ENCODE measurements at regions not wholly inside any gene's neighbourhood (a gene's known extent, or its start where the extent isn't known, plus 50 kb on each side); places are given as distances from the start of the nearest gene placed in this dataset.

DNA sequence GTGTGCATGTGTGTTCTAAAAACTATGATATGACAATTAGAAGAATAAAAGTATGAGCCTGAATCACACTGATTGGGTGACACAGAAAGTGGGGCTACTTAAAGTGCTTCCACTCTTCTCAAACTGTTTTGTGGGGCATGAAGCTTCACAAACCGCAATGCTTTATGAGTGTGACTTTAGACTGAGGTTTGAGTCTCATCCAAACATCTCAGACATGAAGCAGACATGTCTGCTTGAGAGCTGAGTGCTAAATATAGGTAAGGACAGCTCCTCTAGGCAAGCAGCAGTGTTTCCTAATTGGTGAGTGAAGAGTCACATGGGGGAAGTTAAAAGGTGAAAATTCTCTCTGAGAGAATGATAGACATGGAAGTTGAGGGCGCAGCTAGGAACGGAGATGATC is 726.9 kb upstream of the CITED2 start:
- TF ChIP-seq EZH2phosphoT487 (IDR thresholded peaks at IDR 0.05; ENCODE audit: low read depth, severe bottlenecking, unreplicated experiment) (no peak), EZH2 (IDR thresholded peaks at IDR 0.05; ENCODE audit: borderline replicate concordance) (no peak)
- TF ChIP-seq, protein P1, sequence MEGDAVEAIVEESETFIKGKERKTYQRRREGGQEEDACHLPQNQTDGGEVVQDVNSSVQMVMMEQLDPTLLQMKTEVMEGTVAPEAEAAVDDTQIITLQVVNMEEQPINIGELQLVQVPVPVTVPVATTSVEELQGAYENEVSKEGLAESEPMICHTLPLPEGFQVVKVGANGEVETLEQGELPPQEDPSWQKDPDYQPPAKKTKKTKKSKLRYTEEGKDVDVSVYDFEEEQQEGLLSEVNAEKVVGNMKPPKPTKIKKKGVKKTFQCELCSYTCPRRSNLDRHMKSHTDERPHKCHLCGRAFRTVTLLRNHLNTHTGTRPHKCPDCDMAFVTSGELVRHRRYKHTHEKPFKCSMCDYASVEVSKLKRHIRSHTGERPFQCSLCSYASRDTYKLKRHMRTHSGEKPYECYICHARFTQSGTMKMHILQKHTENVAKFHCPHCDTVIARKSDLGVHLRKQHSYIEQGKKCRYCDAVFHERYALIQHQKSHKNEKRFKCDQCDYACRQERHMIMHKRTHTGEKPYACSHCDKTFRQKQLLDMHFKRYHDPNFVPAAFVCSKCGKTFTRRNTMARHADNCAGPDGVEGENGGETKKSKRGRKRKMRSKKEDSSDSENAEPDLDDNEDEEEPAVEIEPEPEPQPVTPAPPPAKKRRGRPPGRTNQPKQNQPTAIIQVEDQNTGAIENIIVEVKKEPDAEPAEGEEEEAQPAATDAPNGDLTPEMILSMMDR (IDR thresholded peaks at IDR 0.05; ENCODE audit: poor library complexity): no peak

Data from hepatocyte (in vitro differentiated cells).